ENCODE measurements at regions not wholly inside any gene's neighbourhood (a gene's known extent, or its start where the extent isn't known, plus 50 kb on each side); places are given as distances from the start of the nearest gene placed in this dataset.

GRCh38 chr20:52419205-52419604, 227.6 kb upstream of the ZFP64 start:
- Histone ChIP-seq H3K9me3 (no peaks in the 10 kb centered on the region), H3K4me1 (no peaks in the 10 kb centered on the region), H3K4me3 (replicated peaks in 1 of 3) (no peak overlapping the region), H3K36me3 (no peaks in the 10 kb centered on the region), H3K27me3 (no peaks in the 10 kb centered on the region), H3K27ac (no peak overlapping the region)
- TF ChIP-seq POLR2A (IDR thresholded peaks at IDR 0.05), result no peak
- TF ChIP-seq, protein P1, sequence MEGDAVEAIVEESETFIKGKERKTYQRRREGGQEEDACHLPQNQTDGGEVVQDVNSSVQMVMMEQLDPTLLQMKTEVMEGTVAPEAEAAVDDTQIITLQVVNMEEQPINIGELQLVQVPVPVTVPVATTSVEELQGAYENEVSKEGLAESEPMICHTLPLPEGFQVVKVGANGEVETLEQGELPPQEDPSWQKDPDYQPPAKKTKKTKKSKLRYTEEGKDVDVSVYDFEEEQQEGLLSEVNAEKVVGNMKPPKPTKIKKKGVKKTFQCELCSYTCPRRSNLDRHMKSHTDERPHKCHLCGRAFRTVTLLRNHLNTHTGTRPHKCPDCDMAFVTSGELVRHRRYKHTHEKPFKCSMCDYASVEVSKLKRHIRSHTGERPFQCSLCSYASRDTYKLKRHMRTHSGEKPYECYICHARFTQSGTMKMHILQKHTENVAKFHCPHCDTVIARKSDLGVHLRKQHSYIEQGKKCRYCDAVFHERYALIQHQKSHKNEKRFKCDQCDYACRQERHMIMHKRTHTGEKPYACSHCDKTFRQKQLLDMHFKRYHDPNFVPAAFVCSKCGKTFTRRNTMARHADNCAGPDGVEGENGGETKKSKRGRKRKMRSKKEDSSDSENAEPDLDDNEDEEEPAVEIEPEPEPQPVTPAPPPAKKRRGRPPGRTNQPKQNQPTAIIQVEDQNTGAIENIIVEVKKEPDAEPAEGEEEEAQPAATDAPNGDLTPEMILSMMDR (IDR thresholded peaks at IDR 0.05), result no peak
- 72 to 76% methylated on average over 2 of the region's 2 CpGs for WGBS, 2 donors
- DNase-seq, result no peak
- intact Hi-C loops (cut with DNase I), result no loop called here

DNA sequence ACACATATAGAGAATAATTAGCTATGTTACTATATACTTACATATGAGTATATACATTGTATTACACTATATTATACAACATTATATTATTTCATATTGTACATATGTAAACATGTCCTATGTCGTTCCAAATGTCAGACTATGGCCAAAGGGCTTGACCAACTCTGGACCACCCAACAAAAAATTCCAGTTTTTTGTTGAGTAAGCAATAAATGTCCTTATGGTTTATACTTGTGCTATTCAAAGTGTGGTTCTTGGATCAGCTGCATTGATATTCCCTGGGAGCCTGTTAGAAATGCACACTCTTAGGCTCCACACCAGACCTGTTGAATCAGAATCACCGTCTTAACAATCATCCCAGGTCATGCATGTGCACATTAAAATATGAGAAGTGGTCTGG, 225.4 kb upstream of the ZFP64 start:
- H3K27me3 ChIP-seq, result no peaks in the 10 kb centered on the region
- WGBS, 2 donors, result 83 to 86% methylated on average over 2 of the region's 2 CpGs
- no peak for DNase-seq
- H3K9me3 ChIP-seq, result no peaks in the 10 kb centered on the region
- H3K4me3 ChIP-seq (replicated peaks in 1 of 3), result no peak overlapping the region
- TF ChIP-seq, protein P1 (IDR thresholded peaks at IDR 0.05), result no peak
- TF ChIP-seq POLR2A (IDR thresholded peaks at IDR 0.05), result no peak
- no peaks in the 10 kb centered on the region for H3K4me1 ChIP-seq
- no peaks in the 10 kb centered on the region for H3K36me3 ChIP-seq
- intact Hi-C loops (cut with DNase I), result no loop called here
- no peak overlapping the region for H3K27ac ChIP-seq

- no peak for DNase-seq
- intact Hi-C loops (cut with DNase I), result no loop called here
- no peaks in the 10 kb centered on the region for H3K36me3 ChIP-seq
- no peaks in the 10 kb centered on the region for H3K4me1 ChIP-seq
- H3K27ac ChIP-seq, result no peak overlapping the region
- 73 to 83% methylated on average over 1 of the region's 1 CpG for WGBS, 2 donors
- no peaks in the 10 kb centered on the region for H3K27me3 ChIP-seq
- H3K4me3 ChIP-seq (replicated peaks in 1 of 3), result no peak overlapping the region
- TF ChIP-seq POLR2A (IDR thresholded peaks at IDR 0.05), result no peak
- TF ChIP-seq, protein P1 (IDR thresholded peaks at IDR 0.05), result no peak
- no peaks in the 10 kb centered on the region for H3K9me3 ChIP-seq
Measured at GRCh38 chr20:52411611-52412010, 220.0 kb upstream of the ZFP64 start.

GRCh38 chr20:52410731-52411234, 219.2 kb upstream of the ZFP64 start:
- Histone ChIP-seq H3K4me3 (replicated peaks in 1 of 3) (no peak overlapping the region), H3K4me1 (no peaks in the 10 kb centered on the region), H3K27ac (no peak overlapping the region), H3K9me3 (no peaks in the 10 kb centered on the region), H3K36me3 (no peaks in the 10 kb centered on the region), H3K27me3 (no peaks in the 10 kb centered on the region)
- 75 to 81% methylated on average over 11 of the region's 11 CpGs for WGBS, 2 donors
- intact Hi-C loops (cut with DNase I), result no loop called here
- no peak for DNase-seq
- TF ChIP-seq POLR2A (IDR thresholded peaks at IDR 0.05), result no peak
- TF ChIP-seq, protein P1 (IDR thresholded peaks at IDR 0.05), result no peak

DNA sequence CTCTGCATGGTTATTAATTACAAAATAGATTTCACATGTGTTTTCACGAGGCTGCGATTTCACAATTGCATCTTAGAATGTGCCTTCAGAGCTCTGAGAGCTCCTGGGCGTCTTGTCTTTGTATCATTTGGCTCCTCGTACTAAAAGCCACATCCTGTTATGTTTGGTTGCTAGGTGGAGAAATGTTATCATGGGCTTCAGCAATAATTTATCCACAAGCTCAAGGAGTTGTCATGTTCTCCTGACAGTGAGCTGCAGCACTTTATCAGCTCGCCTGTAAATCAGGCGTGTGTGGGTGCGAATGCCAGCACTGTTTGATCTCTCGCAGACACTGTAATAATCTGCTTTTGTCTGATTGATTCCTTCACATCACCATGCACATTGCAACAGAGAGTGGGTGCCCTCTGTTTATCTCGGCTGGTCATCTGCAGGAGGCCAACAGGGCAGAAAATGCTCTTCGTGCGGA, 218.6 kb upstream of the ZFP64 start:
- no peaks in the 10 kb centered on the region for H3K4me1 ChIP-seq
- no peak overlapping the region for H3K27ac ChIP-seq
- intact Hi-C loops (cut with DNase I), result no loop called here
- no peak for TF ChIP-seq POLR2A (IDR thresholded peaks at IDR 0.05)
- TF ChIP-seq, protein P1 (IDR thresholded peaks at IDR 0.05), result no peak
- no peaks in the 10 kb centered on the region for H3K36me3 ChIP-seq
- DNase-seq, result no peak
- H3K9me3 ChIP-seq, result no peaks in the 10 kb centered on the region
- 53 to 66% methylated on average over 11 of the region's 11 CpGs for WGBS, 2 donors
- H3K4me3 ChIP-seq (replicated peaks in 1 of 3), result no peak overlapping the region
- H3K27me3 ChIP-seq, result no peaks in the 10 kb centered on the region
